IPS-NIHi11 (cell line): ENCODE measurements at regions not wholly inside any gene's neighbourhood (a gene's known extent, or its start where the extent isn't known, plus 50 kb on each side); places are given as distances from the start of the nearest gene placed in this dataset.
"Not testable (repeated sequence)": the region's sequence is repeated elsewhere in the genome, so short reads cannot be mapped to it uniquely, and the experiment has no call there.

Experiments
- DNase-seq: peaks from one replicate; pipeline ENCODE4 v3.0.0; 2012; ENCODE audit warnings: mixed read lengths, low spot score

GRCh38 chr6:144615870-144616269 is 330.7 kb downstream of the UTRN start:
- no peak for DNase-seq

- DNase-seq = no peak
These were observed 332.1 kb downstream of the UTRN start for GRCh38 chr6:144617191-144617590.

GRCh38 chr6:144617708-144618107 is 332.6 kb downstream of the UTRN start:
- DNase-seq = no peak

- DNase-seq = no peak
These were observed 334.8 kb downstream of the UTRN start for GRCh38 chr6:144619966-144620365.

GRCh38 chr6:144621332-144621731 is 336.2 kb downstream of the UTRN start:
- no peak for DNase-seq

- no peak for DNase-seq
These were observed 339.1 kb downstream of the UTRN start for GRCh38 chr6:144624246-144624645.

GRCh38 chr6:144624716-144625115 is 339.6 kb downstream of the UTRN start:
- no peak for DNase-seq

GRCh38 chr6:144630857-144631256 is 345.7 kb downstream of the UTRN start:
- no peak for DNase-seq

- no peak for DNase-seq
These were observed 347.1 kb downstream of the UTRN start for GRCh38 chr6:144632266-144632665.

GRCh38 chr6:144633886-144634285 is 348.8 kb downstream of the UTRN start:
- DNase-seq = no peak

- DNase-seq = no peak
These were observed 349.2 kb downstream of the UTRN start for GRCh38 chr6:144634371-144634770.

- no peak for DNase-seq
These were observed 349.9 kb downstream of the UTRN start for GRCh38 chr6:144635051-144635450.

- not testable (repeated sequence) for DNase-seq
These were observed 350.9 kb downstream of the UTRN start for GRCh38 chr6:144636025-144636424.

GRCh38 chr6:144637541-144637940 is 352.4 kb downstream of the UTRN start:
- no peak for DNase-seq

- no peak for DNase-seq
These were observed 354.5 kb downstream of the UTRN start for GRCh38 chr6:144639654-144640053.

- DNase-seq = no peak
These were observed 356.2 kb downstream of the UTRN start for GRCh38 chr6:144641286-144641685.

GRCh38 chr6:144644776-144645175 is 359.6 kb downstream of the UTRN start:
- no peak for DNase-seq

GRCh38 chr6:144646093-144647056 is 361.2 kb downstream of the UTRN start:
- no peak for DNase-seq

- no peak for DNase-seq
These were observed 362.4 kb downstream of the UTRN start for GRCh38 chr6:144647406-144647964.

GRCh38 chr6:144647971-144648651 is 363.0 kb downstream of the UTRN start:
- no peak for DNase-seq

- no peak for DNase-seq
These were observed 363.9 kb downstream of the UTRN start for GRCh38 chr6:144649085-144649484.

- no peak for DNase-seq
These were observed 366.1 kb downstream of the UTRN start for GRCh38 chr6:144651234-144651633.
